NCI-H524 treated with DMSO at 0.1 percent for 48 hours (cell line): ENCODE measurements at regions not wholly inside any gene's neighbourhood (a gene's known extent, or its start where the extent isn't known, plus 50 kb on each side); places are given as distances from the start of the nearest gene placed in this dataset.

Experiments used
- DNase-seq: peaks from one replicate; lab custom pipeline; 2025; lab: John Stamatoyannopoulos, UW

- DNase-seq, result no peak
Measured at GRCh38 chr1:221632072-221632471, 109.8 kb downstream of the DUSP10 start.

DNA sequence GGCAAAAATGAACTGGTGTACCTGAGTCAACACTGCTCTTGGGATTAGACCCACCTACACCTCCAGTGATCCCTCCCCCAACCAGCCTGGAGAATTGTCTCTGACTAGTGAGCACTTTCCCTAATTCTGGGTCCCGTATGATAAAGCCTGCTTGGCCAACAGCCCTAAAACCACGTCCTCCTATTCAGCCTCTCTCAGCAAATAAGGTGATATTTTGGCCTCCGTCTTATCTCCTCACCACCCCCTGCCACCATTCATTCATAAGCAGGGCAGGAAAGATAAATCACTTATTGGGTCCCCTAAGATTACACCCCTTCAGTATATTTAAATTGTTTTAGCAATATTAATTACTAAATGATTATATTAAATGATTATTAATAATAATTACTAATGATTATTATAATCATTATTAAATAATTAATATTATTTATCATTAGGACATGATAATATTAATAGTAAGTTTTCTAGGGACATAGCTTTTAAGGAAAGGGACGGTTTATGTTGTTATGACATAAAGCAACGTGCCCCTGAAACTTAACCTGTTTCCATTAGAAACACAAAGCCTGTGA, 108.0 kb downstream of the DUSP10 start:
- DNase-seq, result no peak

DNA sequence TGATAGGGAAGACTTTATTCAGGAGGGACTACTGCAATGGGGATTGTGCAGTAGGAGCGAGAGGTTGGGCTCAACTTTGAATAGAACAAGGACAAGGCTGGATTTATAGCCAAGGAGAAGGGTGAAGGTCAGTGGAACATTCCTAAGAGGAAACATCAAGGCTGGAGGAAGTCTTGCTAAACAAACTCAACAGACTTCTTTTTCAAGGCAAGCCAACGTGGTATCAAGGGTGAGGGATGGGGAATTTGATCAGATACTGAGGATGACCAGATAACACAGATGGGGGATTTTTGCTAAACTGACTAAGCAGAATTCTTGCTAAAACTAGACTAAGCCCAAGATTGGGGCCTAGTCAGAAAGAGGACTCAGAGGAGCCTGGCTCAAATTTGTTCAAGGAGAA, 107.3 kb downstream of the DUSP10 start:
- DNase-seq, result no peak

GRCh38 chr1:221635305-221635704, 106.6 kb downstream of the DUSP10 start:
- no peak for DNase-seq

DNA sequence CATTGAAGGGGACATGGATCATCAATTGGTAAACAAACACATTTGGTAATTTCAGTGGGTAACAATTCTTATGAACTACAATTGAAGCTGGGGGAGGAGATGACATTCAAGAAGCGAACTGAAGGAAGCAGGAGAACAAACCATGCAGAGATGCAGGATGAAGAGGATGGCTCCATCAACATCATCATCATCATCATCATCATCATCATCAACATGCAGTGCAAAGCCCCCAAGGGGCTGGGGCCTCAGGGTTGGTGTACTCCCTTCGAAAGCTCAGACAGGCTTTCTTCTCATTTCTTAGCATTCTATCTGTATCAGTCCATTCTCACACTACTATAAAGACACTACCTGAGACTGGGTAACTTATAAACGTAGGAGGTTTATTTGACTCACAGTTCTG, 105.8 kb downstream of the DUSP10 start:
- no peak for DNase-seq

DNA sequence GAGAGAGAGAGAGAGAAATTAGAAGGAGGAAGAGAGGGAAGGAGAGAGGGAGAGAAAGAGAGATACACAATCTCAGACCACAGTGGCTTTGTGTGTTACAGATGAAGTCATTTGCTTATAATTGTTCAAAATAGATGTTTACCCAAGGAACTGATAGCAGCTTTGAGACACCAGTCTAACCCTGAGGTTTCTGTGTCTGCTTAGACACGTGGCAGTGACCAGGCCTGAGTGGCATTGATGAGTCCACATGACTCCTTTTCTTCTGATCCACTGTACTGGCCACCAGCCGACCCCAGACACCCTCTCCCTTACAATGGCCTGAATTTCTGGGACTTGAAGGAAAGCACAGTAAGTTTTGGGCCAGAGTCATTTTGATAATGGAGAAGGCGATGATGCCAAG, 104.9 kb downstream of the DUSP10 start:
- no peak for DNase-seq

GRCh38 chr1:221637641-221638041, 104.2 kb downstream of the DUSP10 start:
- no peak for DNase-seq

GRCh38 chr1:221638595-221638994, 103.3 kb downstream of the DUSP10 start:
- no peak for DNase-seq

DNA sequence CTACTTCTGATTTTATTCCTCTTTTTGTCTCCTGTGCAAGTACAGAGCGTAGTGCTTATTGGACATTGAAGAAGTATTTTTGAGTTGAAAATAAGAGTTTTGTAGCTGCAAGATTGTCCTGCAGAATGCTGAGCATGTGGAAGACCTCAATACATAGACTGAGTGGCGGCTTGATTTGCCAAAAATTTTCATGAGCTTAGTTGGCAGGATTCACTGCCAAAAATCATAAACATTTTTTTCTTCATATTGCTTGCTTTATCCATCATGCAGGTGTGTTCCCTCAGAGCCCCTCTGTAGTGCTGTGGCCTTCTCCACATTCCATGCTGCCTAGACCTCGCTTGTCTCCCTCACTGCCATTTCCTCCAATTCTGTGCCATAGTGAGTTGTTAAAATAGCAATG, 100.1 kb downstream of the DUSP10 start:
- no peak for DNase-seq

- DNase-seq, result no peak
Measured at GRCh38 chr1:221643404-221644144, 98.3 kb downstream of the DUSP10 start.

DNA sequence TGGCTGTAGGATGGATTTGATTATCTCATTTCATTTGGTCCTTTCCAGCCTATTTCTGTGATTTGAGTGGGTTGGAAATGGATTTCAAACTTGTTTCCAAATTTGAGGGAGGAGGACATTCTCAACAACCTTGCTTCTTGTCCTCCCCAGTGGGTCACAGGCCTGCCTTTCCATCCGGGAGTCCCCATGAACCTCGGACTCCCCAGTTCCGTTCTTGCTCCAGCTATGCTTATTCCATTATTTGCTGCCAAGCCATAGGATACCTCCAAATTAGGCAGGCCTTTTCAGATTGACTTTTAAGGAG, 97.8 kb downstream of the DUSP10 start:
- DNase-seq, result no peak

DNA sequence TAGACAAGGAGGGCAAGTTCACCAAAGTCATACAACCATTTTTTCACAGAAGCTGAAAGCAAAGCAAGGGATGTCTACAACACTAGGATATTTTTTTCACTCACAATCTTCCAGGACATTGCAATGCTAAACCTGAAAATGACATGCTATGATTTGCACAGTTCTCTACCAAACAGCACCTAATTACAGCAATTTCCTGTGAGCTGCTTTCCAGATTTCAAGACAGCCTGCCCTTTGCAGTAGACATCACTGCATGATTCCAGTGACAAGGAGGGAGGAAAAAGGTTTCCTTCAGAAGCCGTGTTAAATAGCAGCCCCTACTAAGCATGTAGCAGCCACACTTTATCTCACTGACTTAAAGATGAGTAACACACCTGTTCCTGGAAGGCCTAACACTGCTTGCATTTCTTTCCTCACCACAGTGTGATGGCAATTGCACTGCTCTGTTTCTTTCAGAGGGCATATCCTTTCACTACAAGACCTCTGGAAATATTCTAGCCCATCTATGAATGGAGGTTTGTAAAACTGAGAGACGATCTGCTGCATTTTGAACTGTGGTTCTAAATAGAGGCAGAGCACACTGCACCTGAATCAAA, 97.1 kb downstream of the DUSP10 start:
- DNase-seq, result no peak

DNA sequence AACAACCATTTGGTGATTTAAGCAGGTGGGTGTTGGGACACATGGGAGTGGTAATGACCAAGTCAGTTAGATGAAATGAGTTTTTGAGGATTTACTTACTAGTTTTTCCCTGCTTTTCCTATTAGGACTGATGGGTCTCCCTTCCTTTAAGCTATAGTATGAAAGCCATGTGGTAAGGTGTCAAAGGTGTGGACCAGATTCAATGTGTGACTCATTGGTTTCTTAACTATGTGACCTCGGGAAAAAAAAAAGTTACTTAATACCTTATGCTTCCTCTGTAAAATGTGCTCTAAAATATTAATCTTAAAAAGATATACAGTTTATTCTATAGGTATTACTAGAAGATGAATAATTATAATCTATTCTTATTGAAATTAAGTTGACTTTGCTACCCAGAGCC, 93.7 kb downstream of the DUSP10 start:
- DNase-seq, result no peak
